ENCODE measurements at regions not wholly inside any gene's neighbourhood (a gene's known extent, or its start where the extent isn't known, plus 50 kb on each side); places are given as distances from the start of the nearest gene placed in this dataset.

- TF ChIP-seq CTCF (IDR thresholded peaks at IDR 0.05): no peak
- TF ChIP-seq POLR2A (IDR thresholded peaks at IDR 0.05): no peak
These were observed 248.3 kb downstream of the DHX35 start for GRCh38 chr20:39210341-39211036.
